ENCODE measurements at regions not wholly inside any gene's neighbourhood (a gene's known extent, or its start where the extent isn't known, plus 50 kb on each side); places are given as distances from the start of the nearest gene placed in this dataset.

DNA sequence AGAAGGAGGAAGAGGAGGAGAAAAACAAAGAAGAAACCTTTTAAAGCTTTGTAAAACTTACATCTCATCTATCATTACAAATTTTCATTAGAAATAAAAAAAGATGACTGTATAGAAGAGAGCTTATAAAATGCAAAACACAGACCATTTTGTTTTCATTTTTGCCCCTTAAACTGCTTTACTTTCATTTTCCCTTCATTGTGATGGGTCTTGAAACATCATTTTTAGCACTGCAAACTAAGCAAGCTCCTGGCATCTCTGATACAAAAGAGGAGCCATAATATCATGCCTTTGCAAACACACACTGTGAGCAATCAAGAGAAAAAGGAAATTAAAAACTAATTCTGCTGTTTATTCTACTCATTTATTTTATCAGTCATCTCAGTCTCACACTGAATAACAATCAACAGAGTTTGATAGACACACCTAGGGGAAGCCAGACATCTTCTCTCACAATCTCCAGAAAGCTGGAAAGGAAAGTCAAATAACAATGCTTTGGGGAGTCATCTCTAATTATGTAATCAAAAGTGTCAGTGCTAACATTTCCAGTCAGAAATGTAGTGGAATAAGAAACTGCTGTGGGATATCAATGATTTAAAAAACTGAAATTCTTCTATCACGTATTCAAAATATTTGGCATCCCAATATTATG lies 467.7 kb upstream of the FAT3 start:
- Histone ChIP-seq H3K27ac (ENCODE audit: low read depth, low read length) (no peak overlapping the region), H3K9me3 (ENCODE audit: control insufficient read depth in 2 of 3, low read length in 3 of 3) (no peaks in the 10 kb centered on the region), H3K36me3 (ENCODE audit: control insufficient read depth in 2 of 3, insufficient read depth in 3 of 3, low read length in 3 of 3) (no peaks in the 10 kb centered on the region), H3K4me3 (ENCODE audit: low read length) (no peak overlapping the region), H3K27me3 (ENCODE audit: control insufficient read depth in 2 of 2, insufficient read depth in 2 of 2, low read length in 2 of 2) (no peaks in the 10 kb centered on the region), H3K4me1 (ENCODE audit: control insufficient read depth in 2 of 2, insufficient read depth in 2 of 2, low read length in 2 of 2) (no peaks in the 10 kb centered on the region)
- CTCF ChIA-PET: no interaction called here
- Mint-ChIP-seq H3K4me3 (no peak overlapping the region), H3K36me3 (no peaks in the 10 kb centered on the region), H3K9me3 (peaks cover 0 to 14% (median 4%) of the 10 kb centered on the region in 11 donors), H3K4me1 (no peaks in the 10 kb centered on the region), H3K27ac (no peak overlapping the region), H3K27me3 (no peaks in the 10 kb centered on the region)
- DNase-seq (no peak), ATAC-seq (no peak)
- POLR2A ChIA-PET: no interaction called here
- intact Hi-C loops (cut with micrococcal nuclease): no loop called here

GRCh38 chr11:91755951-91756707 lies 468.5 kb upstream of the FAT3 start:
- ATAC-seq: no peak
- peaks cover 0 to 15% (median 4%) of the 10 kb centered on the region in 11 donors for H3K9me3 Mint-ChIP-seq
- intact Hi-C loops (cut with micrococcal nuclease): no loop called here
- no peaks in the 10 kb centered on the region for H3K9me3 ChIP-seq (ENCODE audit: control insufficient read depth in 2 of 3, low read length in 3 of 3)
- ChIA-PET CTCF (no interaction called here), POLR2A (no interaction called here)
- no peaks in the 10 kb centered on the region for H3K36me3 ChIP-seq (ENCODE audit: control insufficient read depth in 2 of 3, insufficient read depth in 3 of 3, low read length in 3 of 3)
- H3K27me3 ChIP-seq (ENCODE audit: control insufficient read depth in 2 of 2, insufficient read depth in 2 of 2, low read length in 2 of 2): no peaks in the 10 kb centered on the region
- H3K4me1 ChIP-seq (ENCODE audit: control insufficient read depth in 2 of 2, insufficient read depth in 2 of 2, low read length in 2 of 2): no peaks in the 10 kb centered on the region
- no peak overlapping the region for H3K4me3 ChIP-seq (ENCODE audit: low read length)
- no peak overlapping the region for H3K27ac ChIP-seq (ENCODE audit: low read depth, low read length)
- no peaks in the 10 kb centered on the region for H3K36me3 Mint-ChIP-seq
- DNase-seq: no peak
- no peak overlapping the region for H3K4me3 Mint-ChIP-seq
- H3K27ac Mint-ChIP-seq: no peak overlapping the region
- H3K4me1 Mint-ChIP-seq: no peaks in the 10 kb centered on the region
- no peaks in the 10 kb centered on the region for H3K27me3 Mint-ChIP-seq

DNA sequence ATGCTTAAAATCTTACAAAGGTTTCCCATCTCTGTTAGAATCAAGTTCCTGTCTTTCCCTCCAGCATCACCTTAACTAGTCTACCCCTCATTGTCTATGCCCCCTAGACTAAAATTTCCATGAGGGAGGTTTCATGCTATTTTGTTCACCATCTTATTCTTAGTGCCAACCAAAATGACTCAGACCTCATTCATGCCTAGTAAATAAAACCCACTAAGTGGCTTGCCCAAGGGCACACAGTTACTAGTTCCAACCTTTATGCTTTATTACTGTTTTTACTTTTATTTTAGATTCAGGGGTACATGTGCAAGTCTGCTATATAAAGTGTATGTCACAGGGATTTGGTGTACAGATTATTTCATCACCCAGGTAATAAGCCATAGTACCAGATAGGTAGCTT lies 469.1 kb upstream of the FAT3 start:
- H3K4me3 Mint-ChIP-seq: no peak overlapping the region
- H3K27me3 Mint-ChIP-seq: no peaks in the 10 kb centered on the region
- peaks cover 0 to 20% (median 4%) of the 10 kb centered on the region in 11 donors for H3K9me3 Mint-ChIP-seq
- POLR2A ChIA-PET: no interaction called here
- DNase-seq: no peak
- Histone ChIP-seq H3K36me3 (ENCODE audit: control insufficient read depth in 2 of 3, insufficient read depth in 3 of 3, low read length in 3 of 3) (no peaks in the 10 kb centered on the region), H3K27me3 (ENCODE audit: control insufficient read depth in 2 of 2, insufficient read depth in 2 of 2, low read length in 2 of 2) (no peaks in the 10 kb centered on the region), H3K4me1 (ENCODE audit: control insufficient read depth in 2 of 2, insufficient read depth in 2 of 2, low read length in 2 of 2) (no peaks in the 10 kb centered on the region), H3K4me3 (ENCODE audit: low read length) (no peak overlapping the region), H3K9me3 (ENCODE audit: control insufficient read depth in 2 of 3, low read length in 3 of 3) (no peaks in the 10 kb centered on the region), H3K27ac (ENCODE audit: low read depth, low read length) (no peak overlapping the region)
- intact Hi-C loops (cut with micrococcal nuclease): no loop called here
- no peaks in the 10 kb centered on the region for H3K4me1 Mint-ChIP-seq
- CTCF ChIA-PET: no interaction called here
- H3K36me3 Mint-ChIP-seq: no peaks in the 10 kb centered on the region
- no peak for ATAC-seq
- H3K27ac Mint-ChIP-seq: no peak overlapping the region

DNA sequence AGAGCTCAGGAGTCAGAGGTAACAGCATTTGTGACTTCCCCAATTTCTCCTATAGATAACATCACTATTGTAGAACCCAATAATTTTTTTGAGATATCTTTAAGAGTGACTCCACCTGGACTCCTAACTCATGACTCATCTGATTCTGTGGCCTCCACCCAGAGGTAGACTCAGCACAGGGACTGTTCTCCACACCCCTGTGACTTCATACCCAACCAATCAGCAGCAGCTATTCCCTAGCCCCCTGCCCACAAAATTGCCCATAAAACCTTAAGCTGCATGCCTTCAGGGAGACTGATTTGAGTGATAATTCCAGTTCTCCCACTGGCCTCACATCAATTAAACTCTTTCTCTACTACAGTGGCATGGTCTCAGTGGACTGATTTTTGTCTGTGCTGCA lies 475.4 kb upstream of the FAT3 start:
- Mint-ChIP-seq H3K36me3 (no peaks in the 10 kb centered on the region), H3K9me3 (peaks cover 0 to 9% (median 2%) of the 10 kb centered on the region in 11 donors), H3K4me1 (no peaks in the 10 kb centered on the region), H3K27me3 (no peaks in the 10 kb centered on the region), H3K4me3 (no peak overlapping the region), H3K27ac (no peak overlapping the region)
- Histone ChIP-seq H3K4me1 (ENCODE audit: control insufficient read depth in 2 of 2, insufficient read depth in 2 of 2, low read length in 2 of 2) (no peaks in the 10 kb centered on the region), H3K9me3 (ENCODE audit: control insufficient read depth in 2 of 3, low read length in 3 of 3) (no peaks in the 10 kb centered on the region), H3K27ac (ENCODE audit: low read depth, low read length) (no peak overlapping the region), H3K36me3 (ENCODE audit: control insufficient read depth in 2 of 3, insufficient read depth in 3 of 3, low read length in 3 of 3) (no peaks in the 10 kb centered on the region), H3K27me3 (ENCODE audit: control insufficient read depth in 2 of 2, insufficient read depth in 2 of 2, low read length in 2 of 2) (no peaks in the 10 kb centered on the region), H3K4me3 (ENCODE audit: low read length) (no peak overlapping the region)
- POLR2A ChIA-PET: no interaction called here
- intact Hi-C loops (cut with micrococcal nuclease): no loop called here
- ATAC-seq (no peak), DNase-seq (no peak)
- CTCF ChIA-PET: no interaction called here

GRCh38 chr11:91742155-91742554 lies 482.5 kb upstream of the FAT3 start:
- H3K4me1 ChIP-seq (ENCODE audit: control insufficient read depth in 2 of 2, insufficient read depth in 2 of 2, low read length in 2 of 2): no peaks in the 10 kb centered on the region
- no peak for DNase-seq
- ChIA-PET CTCF (no interaction called here), POLR2A (no interaction called here)
- no peaks in the 10 kb centered on the region for H3K27me3 ChIP-seq (ENCODE audit: control insufficient read depth in 2 of 2, insufficient read depth in 2 of 2, low read length in 2 of 2)
- no peaks in the 10 kb centered on the region for H3K9me3 ChIP-seq (ENCODE audit: control insufficient read depth in 2 of 3, low read length in 3 of 3)
- no peak for ATAC-seq
- Mint-ChIP-seq H3K27me3 (no peaks in the 10 kb centered on the region), H3K4me1 (no peaks in the 10 kb centered on the region), H3K27ac (no peak overlapping the region), H3K36me3 (no peaks in the 10 kb centered on the region), H3K9me3 (peaks cover 0 to 13% (median 3%) of the 10 kb centered on the region in 11 donors), H3K4me3 (no peak overlapping the region)
- intact Hi-C loops (cut with micrococcal nuclease): no loop called here
- H3K36me3 ChIP-seq (ENCODE audit: control insufficient read depth in 2 of 3, insufficient read depth in 3 of 3, low read length in 3 of 3): no peaks in the 10 kb centered on the region
- H3K27ac ChIP-seq (ENCODE audit: low read depth, low read length): no peak overlapping the region
- H3K4me3 ChIP-seq (ENCODE audit: low read length): no peak overlapping the region

GRCh38 chr11:91731051-91731450 lies 493.6 kb upstream of the FAT3 start:
- POLR2A ChIA-PET: no interaction called here
- intact Hi-C loops (cut with micrococcal nuclease): no loop called here
- Histone ChIP-seq H3K27me3 (ENCODE audit: control insufficient read depth in 2 of 2, insufficient read depth in 2 of 2, low read length in 2 of 2) (no peaks in the 10 kb centered on the region), H3K36me3 (ENCODE audit: control insufficient read depth in 2 of 3, insufficient read depth in 3 of 3, low read length in 3 of 3) (no peaks in the 10 kb centered on the region), H3K9me3 (ENCODE audit: control insufficient read depth in 2 of 3, low read length in 3 of 3) (peaks cover 0 to 4% (median 0%) of the 10 kb centered on the region in 3 experiments), H3K4me3 (ENCODE audit: low read length) (no peak overlapping the region), H3K27ac (ENCODE audit: low read depth, low read length) (no peak overlapping the region), H3K4me1 (ENCODE audit: control insufficient read depth in 2 of 2, insufficient read depth in 2 of 2, low read length in 2 of 2) (no peaks in the 10 kb centered on the region)
- ATAC-seq (no peak), DNase-seq (no peak)
- CTCF ChIA-PET: no interaction called here
- H3K4me3 Mint-ChIP-seq: no peak overlapping the region
- H3K27ac Mint-ChIP-seq: no peak overlapping the region
- no peaks in the 10 kb centered on the region for H3K27me3 Mint-ChIP-seq
- peaks cover 5 to 34% (median 14%) of the 10 kb centered on the region in 11 donors for H3K9me3 Mint-ChIP-seq
- H3K4me1 Mint-ChIP-seq: no peaks in the 10 kb centered on the region
- H3K36me3 Mint-ChIP-seq: peaks cover 0 to 6% (median 0%) of the 10 kb centered on the region in 5 donors

GRCh38 chr11:91730620-91731019 lies 494.0 kb upstream of the FAT3 start:
- no peaks in the 10 kb centered on the region for H3K27me3 Mint-ChIP-seq
- H3K36me3 Mint-ChIP-seq: peaks cover 0 to 5% (median 0%) of the 10 kb centered on the region in 5 donors
- H3K9me3 ChIP-seq (ENCODE audit: control insufficient read depth in 2 of 3, low read length in 3 of 3): peaks cover 0 to 4% (median 0%) of the 10 kb centered on the region in 3 experiments
- DNase-seq (no peak), ATAC-seq (no peak)
- H3K27me3 ChIP-seq (ENCODE audit: control insufficient read depth in 2 of 2, insufficient read depth in 2 of 2, low read length in 2 of 2): no peaks in the 10 kb centered on the region
- no peaks in the 10 kb centered on the region for H3K4me1 ChIP-seq (ENCODE audit: control insufficient read depth in 2 of 2, insufficient read depth in 2 of 2, low read length in 2 of 2)
- no peak overlapping the region for H3K27ac Mint-ChIP-seq
- H3K4me1 Mint-ChIP-seq: no peaks in the 10 kb centered on the region
- H3K36me3 ChIP-seq (ENCODE audit: control insufficient read depth in 2 of 3, insufficient read depth in 3 of 3, low read length in 3 of 3): no peaks in the 10 kb centered on the region
- ChIA-PET CTCF (no interaction called here), POLR2A (no interaction called here)
- H3K27ac ChIP-seq (ENCODE audit: low read depth, low read length): no peak overlapping the region
- intact Hi-C loops (cut with micrococcal nuclease): no loop called here
- H3K4me3 ChIP-seq (ENCODE audit: low read length): no peak overlapping the region
- H3K9me3 Mint-ChIP-seq: peaks cover 5 to 33% (median 12%) of the 10 kb centered on the region in 11 donors
- no peak overlapping the region for H3K4me3 Mint-ChIP-seq

Measured in naive thymus-derived CD4-positive, alpha-beta T cell (primary cell).